ENCODE measurements at regions not wholly inside any gene's neighbourhood (a gene's known extent, or its start where the extent isn't known, plus 50 kb on each side); places are given as distances from the start of the nearest gene placed in this dataset.

- DNase-seq (ENCODE audit: low spot score), result no peak
Measured at GRCh38 chr2:129870685-129871241, 108.7 kb upstream of the RAB6C start.

- DNase-seq (ENCODE audit: low spot score), result no peak
Measured at GRCh38 chr2:129872446-129872845, 107.0 kb upstream of the RAB6C start.

GRCh38 chr2:129876541-129876940 is 102.9 kb upstream of the RAB6C start:
- peak; percentile 5 for DNase-seq (ENCODE audit: low spot score)

GRCh38 chr2:129877289-129877741 is 102.2 kb upstream of the RAB6C start:
- DNase-seq (ENCODE audit: low spot score), result peak; percentile 94

- peak; percentile 64 for DNase-seq (ENCODE audit: low spot score)
Measured at GRCh38 chr2:129877795-129878775, 101.4 kb upstream of the RAB6C start.

GRCh38 chr2:129879614-129880180 is 99.8 kb upstream of the RAB6C start:
- DNase-seq (ENCODE audit: low spot score), result no peak

GRCh38 chr2:129880309-129880708 is 99.2 kb upstream of the RAB6C start:
- DNase-seq (ENCODE audit: low spot score), result no peak

GRCh38 chr2:129880971-129881370 is 98.5 kb upstream of the RAB6C start:
- DNase-seq (ENCODE audit: low spot score), result no peak

GRCh38 chr2:129881786-129882396 is 97.6 kb upstream of the RAB6C start:
- DNase-seq (ENCODE audit: low spot score), result no peak

- DNase-seq (ENCODE audit: low spot score), result no peak
Measured at GRCh38 chr2:129882476-129882875, 97.0 kb upstream of the RAB6C start.

- no peak for DNase-seq (ENCODE audit: low spot score)
Measured at GRCh38 chr2:129883121-129883520, 96.3 kb upstream of the RAB6C start.

GRCh38 chr2:129884221-129884786 is 95.2 kb upstream of the RAB6C start:
- no peak for DNase-seq (ENCODE audit: low spot score)

GRCh38 chr2:129885735-129886134 is 93.7 kb upstream of the RAB6C start:
- no peak for DNase-seq (ENCODE audit: low spot score)

- DNase-seq (ENCODE audit: low spot score), result no peak
Measured at GRCh38 chr2:129887688-129888266, 91.7 kb upstream of the RAB6C start.

GRCh38 chr2:129888461-129888860 is 91.0 kb upstream of the RAB6C start:
- DNase-seq (ENCODE audit: low spot score), result no peak

GRCh38 chr2:129888896-129889295 is 90.6 kb upstream of the RAB6C start:
- no peak for DNase-seq (ENCODE audit: low spot score)

GRCh38 chr2:129891341-129892320 is 87.8 kb upstream of the RAB6C start:
- no peak for DNase-seq (ENCODE audit: low spot score)

GRCh38 chr2:129892360-129892759 is 87.1 kb upstream of the RAB6C start:
- DNase-seq (ENCODE audit: low spot score), result no peak

- DNase-seq (ENCODE audit: low spot score), result no peak
Measured at GRCh38 chr2:129892773-129893172, 86.7 kb upstream of the RAB6C start.

- no peak for DNase-seq (ENCODE audit: low spot score)
Measured at GRCh38 chr2:129893244-129893643, 86.2 kb upstream of the RAB6C start.

- no peak for DNase-seq (ENCODE audit: low spot score)
Measured at GRCh38 chr2:129894616-129895015, 84.8 kb upstream of the RAB6C start.

Measured in putamen (tissue), 1 donor.